ENCODE measurements at regions not wholly inside any gene's neighbourhood (a gene's known extent, or its start where the extent isn't known, plus 50 kb on each side); places are given as distances from the start of the nearest gene placed in this dataset.

GRCh38 chr1:67978890-67979516 is 71.4 kb downstream of the DIRAS3 start:
- TF ChIP-seq, protein P1, sequence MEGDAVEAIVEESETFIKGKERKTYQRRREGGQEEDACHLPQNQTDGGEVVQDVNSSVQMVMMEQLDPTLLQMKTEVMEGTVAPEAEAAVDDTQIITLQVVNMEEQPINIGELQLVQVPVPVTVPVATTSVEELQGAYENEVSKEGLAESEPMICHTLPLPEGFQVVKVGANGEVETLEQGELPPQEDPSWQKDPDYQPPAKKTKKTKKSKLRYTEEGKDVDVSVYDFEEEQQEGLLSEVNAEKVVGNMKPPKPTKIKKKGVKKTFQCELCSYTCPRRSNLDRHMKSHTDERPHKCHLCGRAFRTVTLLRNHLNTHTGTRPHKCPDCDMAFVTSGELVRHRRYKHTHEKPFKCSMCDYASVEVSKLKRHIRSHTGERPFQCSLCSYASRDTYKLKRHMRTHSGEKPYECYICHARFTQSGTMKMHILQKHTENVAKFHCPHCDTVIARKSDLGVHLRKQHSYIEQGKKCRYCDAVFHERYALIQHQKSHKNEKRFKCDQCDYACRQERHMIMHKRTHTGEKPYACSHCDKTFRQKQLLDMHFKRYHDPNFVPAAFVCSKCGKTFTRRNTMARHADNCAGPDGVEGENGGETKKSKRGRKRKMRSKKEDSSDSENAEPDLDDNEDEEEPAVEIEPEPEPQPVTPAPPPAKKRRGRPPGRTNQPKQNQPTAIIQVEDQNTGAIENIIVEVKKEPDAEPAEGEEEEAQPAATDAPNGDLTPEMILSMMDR (IDR thresholded peaks at IDR 0.05; ENCODE audit: low read depth, low read length) = no peak
- Histone ChIP-seq H3K4me1 (no peaks in the 10 kb centered on the region), H3K4me3 (ENCODE audit: low read depth, low read length) (no peak overlapping the region), H3K27me3 (no peaks in the 10 kb centered on the region), H3K36me3 (no peaks in the 10 kb centered on the region), H3K9me3 (no peaks in the 10 kb centered on the region)
- DNase-seq = no peak

DNA sequence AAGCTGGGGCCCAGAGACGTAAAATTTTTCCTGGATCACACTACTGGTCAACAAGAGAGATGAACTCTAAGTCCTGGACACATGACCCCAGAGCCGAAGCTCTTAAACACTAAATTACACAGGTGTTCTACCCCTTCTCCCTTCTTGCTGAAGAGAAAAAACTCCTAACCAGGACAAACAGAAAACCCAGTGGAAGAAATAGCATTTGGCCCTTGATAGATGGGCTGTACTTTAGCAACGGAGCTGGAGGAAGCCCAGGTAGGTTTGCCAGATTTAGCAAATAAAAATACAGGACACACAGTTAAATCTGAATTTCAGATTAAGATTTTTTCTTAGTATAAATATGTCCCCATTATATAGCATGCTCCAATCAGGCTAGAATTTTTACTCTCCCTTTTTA is 72.7 kb downstream of the DIRAS3 start:
- TF ChIP-seq, protein P1 (IDR thresholded peaks at IDR 0.05; ENCODE audit: low read depth, low read length) = no peak
- H3K9me3 ChIP-seq = no peaks in the 10 kb centered on the region
- no peak for DNase-seq
- no peak overlapping the region for H3K4me3 ChIP-seq (ENCODE audit: low read depth, low read length)
- H3K36me3 ChIP-seq = no peaks in the 10 kb centered on the region
- no peaks in the 10 kb centered on the region for H3K27me3 ChIP-seq
- no peaks in the 10 kb centered on the region for H3K4me1 ChIP-seq

DNA sequence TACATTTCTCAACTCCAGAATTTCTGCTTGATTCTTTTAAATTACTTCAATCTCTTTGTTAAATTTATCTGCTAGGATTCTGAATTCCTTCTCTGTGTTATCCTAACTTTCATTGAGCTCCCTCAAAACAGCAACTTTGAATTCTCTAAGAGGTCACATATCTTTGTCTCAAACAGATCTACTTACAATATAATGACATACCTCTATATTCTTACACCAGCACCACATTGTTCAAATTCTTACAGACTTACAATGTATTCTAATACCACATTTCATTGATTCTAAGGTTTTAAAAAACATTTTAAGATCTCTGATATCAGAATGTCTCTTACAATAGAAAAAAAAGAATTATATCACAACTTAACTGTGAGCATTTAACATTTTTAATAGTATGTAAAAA is 77.4 kb downstream of the DIRAS3 start:
- Histone ChIP-seq H3K27me3 (no peaks in the 10 kb centered on the region), H3K4me3 (ENCODE audit: low read depth, low read length) (no peak overlapping the region), H3K36me3 (no peaks in the 10 kb centered on the region), H3K9me3 (no peaks in the 10 kb centered on the region), H3K4me1 (no peaks in the 10 kb centered on the region)
- DNase-seq = no peak
- TF ChIP-seq, protein P1 (IDR thresholded peaks at IDR 0.05; ENCODE audit: low read depth, low read length) = no peak

DNA sequence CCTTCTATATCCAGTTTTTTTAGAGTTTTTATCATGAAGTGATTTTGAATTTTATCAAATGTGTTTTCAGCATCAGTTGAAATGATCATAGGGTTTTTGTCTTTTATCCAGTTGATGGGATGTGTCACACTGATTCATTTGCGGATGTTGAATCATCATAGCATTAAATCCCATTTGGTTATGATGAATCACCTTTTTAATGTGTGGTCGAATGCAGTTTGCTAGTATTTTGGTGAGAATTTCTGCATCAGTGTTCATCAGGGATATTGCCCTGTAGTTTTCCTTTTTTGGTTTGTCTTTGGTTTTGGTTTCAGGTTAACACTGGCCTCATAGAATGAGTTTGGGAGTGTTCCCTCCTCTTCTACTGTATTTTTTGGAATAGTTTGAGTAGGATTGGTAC is 80.3 kb downstream of the DIRAS3 start:
- TF ChIP-seq, protein P1 (IDR thresholded peaks at IDR 0.05; ENCODE audit: low read depth, low read length) = no peak
- DNase-seq = no peak
- H3K4me1 ChIP-seq = no peaks in the 10 kb centered on the region
- no peak overlapping the region for H3K4me3 ChIP-seq (ENCODE audit: low read depth, low read length)
- H3K9me3 ChIP-seq = no peaks in the 10 kb centered on the region
- no peaks in the 10 kb centered on the region for H3K36me3 ChIP-seq
- no peaks in the 10 kb centered on the region for H3K27me3 ChIP-seq

DNA sequence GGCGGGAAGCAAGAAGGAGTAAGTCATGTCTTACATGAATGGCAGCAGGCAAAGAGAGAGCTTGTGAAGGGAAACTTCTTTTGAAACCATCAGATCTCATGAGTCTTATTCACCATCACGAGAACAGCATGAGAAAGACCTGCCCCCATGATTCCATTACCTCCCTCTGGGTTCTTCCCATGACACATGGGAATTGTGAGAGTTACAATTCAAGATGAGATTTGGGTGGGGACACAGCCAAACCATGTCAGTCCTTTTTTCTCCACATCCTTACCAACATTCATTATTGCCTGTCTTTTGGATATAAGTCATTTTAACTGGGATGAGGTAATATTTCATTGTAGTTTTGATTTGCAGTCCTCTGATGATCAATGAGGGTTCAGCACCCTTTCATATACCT is 81.0 kb downstream of the DIRAS3 start:
- no peak overlapping the region for H3K4me3 ChIP-seq (ENCODE audit: low read depth, low read length)
- no peaks in the 10 kb centered on the region for H3K9me3 ChIP-seq
- no peaks in the 10 kb centered on the region for H3K27me3 ChIP-seq
- DNase-seq = no peak
- TF ChIP-seq, protein P1 (IDR thresholded peaks at IDR 0.05; ENCODE audit: low read depth, low read length) = no peak
- H3K36me3 ChIP-seq = no peaks in the 10 kb centered on the region
- no peaks in the 10 kb centered on the region for H3K4me1 ChIP-seq

DNA sequence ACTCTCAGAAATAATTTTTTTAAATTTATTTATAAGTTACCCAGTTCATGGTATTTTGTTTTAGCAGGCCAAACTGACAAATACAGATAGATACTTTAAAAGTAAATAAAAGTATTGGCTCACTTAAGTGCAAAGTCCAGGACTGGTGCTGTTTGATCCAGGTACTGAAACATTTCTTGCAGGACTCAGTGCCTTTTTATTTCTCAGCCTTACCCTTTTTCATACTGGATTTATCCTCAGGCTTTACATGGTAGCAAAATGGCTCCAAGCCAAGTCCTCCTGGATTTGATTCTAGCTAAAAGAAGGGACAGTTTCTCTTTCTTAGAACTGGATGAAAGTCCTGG is 83.8 kb downstream of the DIRAS3 start:
- Histone ChIP-seq H3K4me3 (ENCODE audit: low read depth, low read length) (no peak overlapping the region), H3K36me3 (no peaks in the 10 kb centered on the region), H3K27me3 (no peaks in the 10 kb centered on the region), H3K4me1 (no peaks in the 10 kb centered on the region), H3K9me3 (no peaks in the 10 kb centered on the region)
- TF ChIP-seq, protein P1 (IDR thresholded peaks at IDR 0.05; ENCODE audit: low read depth, low read length) = no peak
- no peak for DNase-seq
